CD4-positive, alpha-beta T cell treated with Interleukin-15 for 4 hours (primary cell): ENCODE measurements at regions not wholly inside any gene's neighbourhood (a gene's known extent, or its start where the extent isn't known, plus 50 kb on each side); places are given as distances from the start of the nearest gene placed in this dataset.
"Not testable (repeated sequence)": the region's sequence is repeated elsewhere in the genome, so short reads cannot be mapped to it uniquely, and the experiment has no call there.

ENCODE experiments used
- DNase-seq: peaks from one replicate; pipeline ENCODE4 v3.0.0-alpha.2; 2020; ENCODE audit warnings: low spot score

DNA sequence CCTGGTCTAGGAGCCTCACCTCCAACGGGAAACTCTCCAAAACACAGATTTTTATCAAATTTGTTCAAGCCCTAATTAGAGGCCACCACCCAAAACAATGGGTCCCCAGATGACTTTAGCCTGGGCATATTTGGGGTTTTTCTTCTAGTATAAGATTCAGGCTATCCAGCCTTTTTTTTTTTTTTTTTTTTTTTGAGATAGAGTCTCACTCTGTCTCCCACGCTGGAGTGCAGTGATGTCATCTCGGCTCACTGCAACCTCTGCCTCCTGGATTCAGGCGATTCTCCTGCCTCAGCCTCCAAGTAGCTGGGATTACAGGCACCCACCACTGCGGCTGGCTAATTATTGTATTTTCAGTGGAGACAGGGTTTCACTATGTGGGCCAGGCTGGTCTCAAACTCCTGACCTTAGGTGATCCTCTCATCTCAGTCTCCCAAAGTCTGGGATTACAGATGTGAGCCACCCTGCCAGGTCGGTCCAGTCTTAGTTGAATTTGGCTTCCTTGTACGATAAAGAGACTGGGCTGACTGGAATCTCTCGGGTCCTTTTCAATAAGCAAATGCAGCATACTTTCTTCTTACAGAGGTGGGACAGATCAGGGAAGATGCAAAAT, 91.4 kb upstream of the KLF6 start:
- DNase-seq, result no peak

DNA sequence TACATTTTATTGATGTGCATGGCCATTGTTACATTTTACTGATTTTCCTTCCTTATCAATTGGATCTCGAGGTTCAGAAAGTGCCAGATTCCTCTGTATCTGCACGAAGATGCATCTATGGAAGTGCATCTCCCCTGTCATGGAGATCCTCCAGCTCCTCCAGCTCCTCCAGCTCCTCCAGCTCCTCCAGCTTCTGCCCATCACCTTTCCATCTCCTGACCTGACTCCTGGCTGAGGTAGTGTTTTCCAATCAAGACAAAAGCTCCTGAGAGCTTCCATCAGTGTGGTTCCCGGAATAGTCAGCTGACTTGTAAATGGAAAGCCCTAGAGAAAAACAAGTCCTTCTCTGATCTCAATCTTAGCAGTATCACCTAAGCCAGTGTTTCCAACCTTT, 90.8 kb upstream of the KLF6 start:
- DNase-seq, result peak; percentile 41

DNA sequence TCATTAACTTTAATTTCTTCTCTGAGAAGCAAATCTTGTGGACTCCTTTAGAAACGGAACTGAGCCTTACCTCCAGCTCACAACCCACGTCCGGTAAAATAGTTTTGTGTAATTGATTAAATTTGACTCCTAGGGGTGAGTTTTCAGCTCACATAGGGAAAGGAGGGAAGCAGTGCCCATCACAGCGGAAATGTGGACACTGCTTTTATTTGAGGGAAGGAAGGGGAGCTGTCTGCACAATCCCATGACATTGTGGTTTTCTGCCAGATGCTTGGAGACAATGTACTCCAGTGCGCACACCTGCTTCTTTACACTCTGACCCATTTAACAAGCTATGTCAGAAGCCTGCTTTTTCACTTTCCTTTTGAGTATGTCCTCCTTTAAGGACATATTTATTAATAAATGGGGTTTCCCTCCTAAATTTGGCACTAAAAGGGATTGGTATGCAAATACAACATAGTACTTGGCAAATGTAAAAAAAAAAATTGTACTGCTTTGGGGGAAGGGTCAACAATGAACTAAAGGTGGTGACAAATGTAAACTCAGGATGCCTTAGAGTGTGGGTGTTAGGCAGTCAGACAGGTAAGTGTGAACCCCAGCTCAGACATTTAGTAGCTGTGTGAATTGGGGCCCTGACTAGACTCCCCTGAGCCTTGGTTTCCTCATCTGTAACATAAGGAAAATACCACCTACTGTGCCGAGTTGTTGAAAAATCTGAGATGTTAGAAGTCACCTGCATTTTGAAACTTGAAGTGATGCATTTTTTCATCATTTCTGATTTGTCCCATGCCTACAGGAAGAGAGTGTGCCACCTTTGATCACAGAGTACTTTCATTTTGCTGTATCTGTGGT, 90.2 kb upstream of the KLF6 start:
- peak; percentile 79 for DNase-seq

DNA sequence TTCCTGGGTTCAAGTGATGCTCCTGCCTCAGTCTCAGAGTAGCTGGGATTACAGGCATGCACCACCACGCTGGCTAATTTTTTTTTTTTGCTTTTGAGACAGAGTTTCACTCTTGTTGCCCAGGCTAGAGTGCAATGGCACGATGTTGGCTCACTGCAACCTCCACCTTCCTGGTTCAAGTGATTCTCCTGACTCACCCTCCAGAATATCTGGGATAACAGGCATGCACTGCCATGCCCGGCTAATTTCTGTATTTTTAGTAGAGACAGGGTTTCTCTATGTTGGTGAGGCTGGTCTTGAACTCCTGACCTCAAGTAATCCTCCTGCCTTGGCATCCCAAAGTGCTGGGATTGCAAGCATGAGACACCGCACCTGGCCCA, 89.6 kb upstream of the KLF6 start:
- DNase-seq, result not testable (repeated sequence)

DNA sequence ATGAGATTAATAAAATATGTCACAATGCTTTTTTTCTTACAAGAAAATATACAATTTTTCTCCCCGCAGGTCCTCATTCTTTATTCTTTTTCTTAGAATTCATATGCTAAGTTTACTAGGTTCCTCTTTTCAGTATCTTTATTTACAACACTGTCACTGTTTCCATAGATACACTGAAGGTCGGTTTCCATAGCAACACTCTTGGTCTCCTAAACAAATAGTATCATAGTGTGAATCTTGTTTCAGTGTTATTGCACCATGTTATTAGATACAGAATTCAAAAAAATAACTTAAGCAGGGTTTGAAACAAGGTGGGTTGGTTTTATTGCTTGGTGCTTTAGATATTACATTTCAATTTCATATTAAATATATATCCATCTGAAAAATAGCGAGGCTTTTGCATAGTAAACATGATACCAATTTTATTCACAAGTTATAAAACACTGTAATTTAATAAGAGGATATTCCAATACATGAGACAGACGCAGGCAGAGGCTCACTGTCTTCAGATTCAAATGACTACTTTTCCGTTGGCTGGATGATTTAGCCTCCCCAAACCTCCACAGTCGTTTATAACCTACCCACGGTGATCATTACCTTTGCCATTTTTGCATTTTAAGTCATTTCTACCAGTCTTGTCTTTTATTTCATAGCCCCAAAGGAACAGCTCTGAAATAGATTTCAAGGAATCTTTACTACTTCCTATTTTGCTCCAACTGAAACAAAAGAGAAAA, 88.9 kb upstream of the KLF6 start:
- DNase-seq, result peak; percentile 94

DNA sequence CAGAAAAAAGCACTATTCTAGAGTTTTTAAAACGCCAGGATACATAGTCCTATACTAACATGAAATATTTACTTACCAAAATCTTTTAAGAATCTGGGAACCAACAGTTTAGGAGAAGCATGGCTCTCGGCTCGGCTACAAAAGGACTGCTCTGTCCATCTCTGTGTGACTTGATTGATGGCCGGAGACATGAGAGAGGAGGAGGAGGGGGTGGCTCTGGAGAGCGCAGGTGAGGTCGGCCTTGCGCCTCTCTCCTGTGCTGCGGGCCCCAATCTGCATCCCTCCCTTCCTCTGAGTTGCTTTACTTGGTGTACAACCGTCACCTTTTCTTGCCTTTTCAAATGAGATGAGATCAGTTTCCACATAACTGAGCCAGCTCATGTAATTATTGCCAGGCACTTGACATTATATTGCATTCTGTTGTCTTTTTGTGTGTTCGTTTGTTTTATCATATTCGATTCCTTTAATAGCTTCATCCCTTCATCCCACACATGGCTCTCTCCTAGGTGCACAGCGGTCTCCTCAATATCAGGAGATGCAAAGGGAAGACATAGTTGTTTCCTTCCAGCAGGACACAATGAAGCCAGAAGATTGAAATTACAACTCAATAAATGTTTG, 87.8 kb upstream of the KLF6 start:
- DNase-seq, result no peak

DNA sequence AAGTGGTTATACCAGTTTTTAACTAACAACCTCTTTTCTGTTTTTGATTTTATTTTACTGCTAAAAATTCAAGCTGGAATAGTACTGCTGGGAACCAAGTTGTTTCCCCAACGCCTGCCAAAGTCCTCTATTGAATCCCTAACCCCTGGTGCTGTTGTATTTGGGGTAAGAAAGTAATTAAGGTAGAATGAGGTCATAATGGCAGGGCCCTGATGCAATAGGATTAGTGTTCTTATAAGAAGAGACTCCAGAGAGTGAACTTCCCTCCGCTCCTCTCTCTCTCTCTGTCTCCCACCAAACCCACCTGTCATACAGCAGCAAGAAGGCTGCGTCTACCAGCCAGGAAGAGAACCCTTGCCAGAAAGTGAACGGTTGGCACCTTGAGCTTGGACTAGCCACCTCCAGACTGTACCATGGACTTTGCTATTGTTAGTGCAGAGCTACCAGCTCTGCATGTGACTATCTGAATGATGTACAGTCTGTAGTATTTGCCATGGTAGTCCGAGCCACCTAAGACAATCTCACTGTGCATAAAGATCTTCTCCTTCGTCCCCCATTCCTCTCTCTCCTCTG, 86.5 kb upstream of the KLF6 start:
- DNase-seq, result no peak

DNA sequence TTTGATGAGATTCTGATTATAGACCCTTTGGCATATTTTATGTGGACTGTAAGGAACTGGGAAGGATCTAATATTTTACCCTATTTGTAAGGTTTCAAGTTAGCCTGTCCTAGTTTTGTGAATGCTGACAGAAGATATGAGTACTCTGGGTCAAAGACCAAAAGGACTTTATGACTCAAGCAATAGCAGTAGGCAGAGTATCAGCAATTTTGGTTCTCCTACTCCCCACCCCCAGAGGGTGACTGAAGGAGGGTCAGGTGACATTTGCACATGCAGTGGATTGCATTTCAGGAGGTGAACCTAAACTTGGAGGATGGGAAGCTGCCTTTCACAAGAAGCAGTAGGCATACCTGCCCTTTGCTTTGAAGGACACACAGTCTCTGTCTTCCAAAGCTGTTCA, 84.0 kb upstream of the KLF6 start:
- no peak for DNase-seq

DNA sequence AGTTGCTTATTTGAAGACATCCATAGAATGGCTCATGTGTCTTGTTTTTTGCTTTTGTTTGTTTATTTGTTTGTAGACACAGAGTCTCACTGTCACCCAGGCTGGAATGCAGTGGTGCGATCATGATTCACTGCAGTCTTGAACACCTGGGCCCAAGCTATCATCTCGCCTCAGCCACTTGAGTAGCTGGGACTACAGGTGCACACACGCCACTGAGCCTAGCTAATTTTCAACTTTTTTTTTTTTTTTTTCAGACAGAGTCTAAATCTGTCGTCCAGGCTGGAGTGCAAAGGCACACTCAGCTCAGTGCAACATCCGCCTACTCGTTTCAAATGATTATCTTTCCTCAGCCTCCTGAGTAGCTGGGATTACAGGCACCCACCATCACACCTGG, 83.3 kb upstream of the KLF6 start:
- no peak for DNase-seq

DNA sequence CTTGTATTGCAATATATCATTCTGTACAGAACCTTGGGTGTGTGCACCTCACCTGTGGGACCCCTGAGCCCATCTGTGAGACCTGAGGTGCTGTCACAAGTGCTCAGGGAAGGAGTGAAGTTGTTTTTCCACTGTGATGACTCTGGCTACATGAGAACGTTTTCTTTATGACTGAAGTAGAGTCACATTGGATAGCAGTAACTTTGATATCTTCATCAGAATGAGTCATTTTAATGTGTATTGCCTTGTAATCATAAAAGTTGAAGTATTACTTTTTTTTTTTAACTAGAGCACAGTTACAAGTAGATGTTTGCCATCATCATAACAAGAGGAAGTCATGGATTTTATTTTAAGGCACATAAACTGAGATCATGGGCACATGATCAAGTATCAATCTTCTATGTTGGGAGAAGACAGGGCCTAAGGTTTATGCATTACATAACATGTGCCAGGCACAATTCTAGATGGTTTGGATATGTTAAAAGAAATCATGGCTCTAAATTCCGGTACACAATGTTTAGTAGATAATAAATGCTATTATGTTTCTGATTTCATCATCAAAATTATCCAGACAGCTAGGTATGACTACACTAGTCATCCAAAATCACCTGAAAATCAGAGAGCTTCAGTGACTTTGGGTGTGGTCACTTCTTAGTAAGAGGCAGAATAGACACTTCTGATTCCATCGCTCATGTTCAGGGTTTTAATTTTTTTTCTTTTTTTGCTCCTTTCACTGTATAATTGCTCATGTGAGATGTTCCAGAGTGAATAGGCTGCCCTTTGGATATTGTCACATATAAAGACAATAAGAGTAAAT, 82.7 kb upstream of the KLF6 start:
- DNase-seq, result peak; percentile 74

DNA sequence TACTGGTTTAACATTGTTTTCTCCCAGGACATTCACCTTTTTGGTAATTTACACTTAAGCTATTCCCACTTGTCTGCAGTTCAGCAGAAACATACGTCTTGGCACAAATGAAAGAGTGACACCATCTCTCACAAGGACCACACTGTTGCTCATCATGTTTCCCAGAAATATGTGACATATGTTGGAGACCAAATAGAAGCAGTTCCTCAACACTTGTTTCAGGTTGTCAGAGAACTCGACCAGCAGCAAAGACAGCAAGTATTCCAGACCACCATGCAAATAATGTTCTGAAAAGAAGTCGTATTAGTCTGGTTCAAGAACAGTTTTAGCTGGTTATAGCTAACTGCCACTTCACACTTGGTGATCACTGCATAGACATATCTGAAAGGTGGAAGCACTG, 81.3 kb upstream of the KLF6 start:
- peak; percentile 65 for DNase-seq

DNA sequence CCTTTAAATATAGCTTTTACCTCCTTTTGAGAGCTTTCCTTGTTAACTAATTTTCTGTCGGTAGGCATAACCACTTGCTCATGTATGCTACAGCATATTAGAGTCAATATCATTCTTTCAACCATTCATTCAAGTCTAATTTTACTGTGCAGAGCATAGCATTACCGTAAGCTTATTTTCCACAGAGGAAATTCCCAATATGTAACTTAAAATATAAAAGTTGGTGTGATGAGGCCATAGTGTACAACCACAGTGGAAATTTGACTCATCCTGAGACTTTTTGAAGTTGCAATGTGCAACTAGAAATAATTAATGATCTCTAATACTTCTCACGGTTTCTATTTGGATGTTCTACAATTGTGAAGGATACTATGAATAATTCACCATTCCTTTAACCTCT, 80.6 kb upstream of the KLF6 start:
- DNase-seq, result no peak

DNA sequence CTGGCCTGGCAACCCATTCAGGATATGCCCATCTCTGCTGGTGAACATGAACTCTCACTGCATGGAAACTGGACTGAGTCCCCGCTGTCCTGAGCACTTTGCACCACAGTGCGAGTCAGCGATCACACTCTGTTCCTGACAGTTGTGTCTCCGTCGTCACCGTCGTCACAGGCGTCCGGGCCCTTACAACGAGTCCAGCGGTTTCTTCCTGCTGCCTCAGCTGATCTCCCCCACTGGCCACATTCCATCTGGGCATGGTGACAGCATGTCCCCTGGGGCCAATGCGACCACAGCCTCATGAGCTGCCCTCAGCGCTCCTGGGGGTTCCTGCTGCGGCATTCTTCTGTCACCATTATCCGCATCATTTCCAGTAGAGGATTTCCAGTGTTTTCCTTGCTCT, 76.8 kb upstream of the KLF6 start:
- DNase-seq, result no peak

DNA sequence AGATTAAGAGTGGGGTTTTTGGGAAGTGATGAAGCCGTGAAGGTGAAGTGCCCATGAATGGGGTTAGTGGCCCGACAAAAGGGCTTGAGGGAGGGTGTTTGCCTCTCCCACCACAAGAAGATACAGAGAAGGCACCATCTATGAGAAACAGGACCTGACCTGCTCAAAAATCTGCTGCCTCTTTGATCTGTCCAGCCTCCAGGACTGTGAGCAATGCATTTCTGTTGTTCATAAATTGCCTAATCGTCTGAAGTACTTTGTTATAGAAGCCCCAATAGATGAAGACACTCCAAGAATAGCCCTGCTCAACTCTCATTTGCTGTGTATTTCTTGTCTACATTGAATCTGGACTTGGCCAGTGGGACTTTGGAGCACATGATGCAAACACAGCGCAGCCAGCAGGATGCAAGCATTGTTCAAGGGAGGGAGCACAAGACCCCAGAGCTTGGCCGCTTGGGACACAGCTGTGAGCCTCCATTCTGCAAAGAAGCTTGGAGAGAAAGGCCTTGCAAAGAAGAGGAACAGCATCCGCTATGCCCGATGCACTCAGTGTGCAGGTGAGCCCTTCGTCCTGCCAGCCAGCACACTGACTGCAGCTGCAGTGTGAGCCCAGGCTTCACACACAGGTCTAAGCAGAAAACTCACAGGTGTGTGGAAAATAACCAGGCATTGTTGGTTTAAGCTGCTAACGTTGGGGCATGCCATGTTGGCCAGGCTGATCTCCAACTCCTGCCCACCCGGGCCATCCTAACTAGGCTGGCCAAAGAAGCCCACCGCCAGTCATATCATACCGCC, 73.2 kb upstream of the KLF6 start:
- DNase-seq, result no peak

DNA sequence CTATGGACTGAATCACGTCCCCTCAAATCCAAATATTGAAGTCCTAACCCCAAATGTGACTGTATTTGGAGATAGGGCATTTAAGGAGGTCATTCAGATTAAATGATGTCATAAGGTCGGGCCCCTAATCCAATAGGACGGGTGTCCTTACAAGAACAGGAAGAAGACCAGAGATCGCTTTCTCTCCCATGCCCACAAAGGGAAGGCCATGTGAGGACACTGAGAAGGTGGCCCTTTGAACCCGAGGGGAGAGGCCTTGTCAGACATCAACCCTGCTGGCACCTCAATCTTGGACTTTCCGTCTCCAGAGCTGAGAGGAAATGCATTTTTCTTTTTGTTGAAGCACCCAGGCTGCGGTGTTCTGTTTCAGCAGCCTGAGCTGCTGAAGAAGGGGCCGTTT, 72.3 kb upstream of the KLF6 start:
- DNase-seq, result no peak

DNA sequence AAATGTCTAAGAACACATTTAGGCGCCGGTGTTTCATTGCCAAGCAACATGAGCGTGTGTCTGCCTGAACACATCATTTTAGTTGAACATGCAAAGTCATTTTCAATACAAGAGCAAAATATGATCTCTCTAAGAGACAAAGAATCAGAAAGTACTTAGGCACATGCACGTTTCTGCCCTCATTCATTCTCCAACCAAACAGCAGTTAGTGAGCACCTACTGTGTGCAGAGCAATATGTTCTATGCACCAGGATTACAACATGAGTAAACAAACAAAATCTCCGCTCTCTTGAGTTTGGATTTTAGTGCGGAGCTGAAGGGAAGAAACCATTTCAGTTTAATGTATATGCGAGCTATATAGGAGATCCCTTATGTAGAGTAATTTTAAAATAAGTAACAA, 71.6 kb upstream of the KLF6 start:
- DNase-seq, result no peak

DNA sequence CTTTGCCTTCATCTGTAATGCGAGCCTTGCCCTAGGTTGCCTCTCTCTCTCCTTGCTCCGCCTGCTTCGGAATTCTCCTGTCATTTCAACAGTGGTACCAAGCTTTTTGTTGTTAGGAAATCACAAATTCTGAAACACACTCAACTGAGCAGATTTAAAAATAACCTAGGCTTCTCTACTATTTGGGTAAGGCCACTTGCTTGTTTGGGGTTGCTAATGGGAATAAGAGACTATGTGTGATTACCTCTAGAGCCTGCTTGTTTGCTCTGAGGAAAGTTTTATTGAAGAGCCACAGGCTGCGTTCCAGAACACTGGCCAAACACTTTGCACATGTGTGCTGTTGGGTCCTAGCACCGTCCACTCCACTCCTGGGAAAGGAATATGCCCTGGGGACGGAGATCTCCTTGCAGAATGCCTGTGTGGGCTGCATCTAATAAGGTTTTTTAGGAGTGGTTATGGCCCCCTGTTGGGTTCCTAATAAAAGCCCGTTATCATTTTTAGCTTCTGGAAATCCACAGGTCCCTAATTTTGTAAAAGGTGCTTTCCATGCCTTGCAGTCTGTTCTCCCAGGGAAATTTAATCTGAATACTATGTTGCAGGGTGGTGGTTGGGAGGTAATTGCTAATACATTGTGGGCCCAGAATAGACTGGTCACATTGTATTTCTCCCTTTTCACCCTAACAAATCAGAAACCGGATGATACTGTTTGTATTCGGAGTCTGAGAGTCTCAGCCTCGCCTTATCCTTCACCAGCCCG, 68.7 kb upstream of the KLF6 start:
- DNase-seq, result no peak

DNA sequence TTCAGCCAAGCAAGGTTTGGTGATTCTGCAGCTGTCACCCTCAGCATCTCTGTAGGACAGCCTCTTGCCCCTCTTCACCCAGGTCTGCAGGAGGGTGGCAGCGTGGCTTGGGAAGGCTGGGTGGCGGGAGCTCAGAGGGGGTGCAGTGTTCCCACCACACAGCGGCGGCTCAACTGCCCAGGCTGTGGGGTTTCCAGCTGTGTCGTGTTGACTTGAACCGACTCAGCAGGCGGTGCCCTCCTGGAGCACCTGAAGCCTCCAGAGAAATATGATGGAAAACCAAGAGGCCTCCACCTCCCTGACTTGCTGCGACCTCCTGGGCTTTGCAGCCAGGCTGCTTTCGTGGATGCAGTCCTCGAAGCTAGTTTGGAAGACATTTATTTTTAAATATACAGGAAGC, 68.0 kb upstream of the KLF6 start:
- DNase-seq, result no peak

DNA sequence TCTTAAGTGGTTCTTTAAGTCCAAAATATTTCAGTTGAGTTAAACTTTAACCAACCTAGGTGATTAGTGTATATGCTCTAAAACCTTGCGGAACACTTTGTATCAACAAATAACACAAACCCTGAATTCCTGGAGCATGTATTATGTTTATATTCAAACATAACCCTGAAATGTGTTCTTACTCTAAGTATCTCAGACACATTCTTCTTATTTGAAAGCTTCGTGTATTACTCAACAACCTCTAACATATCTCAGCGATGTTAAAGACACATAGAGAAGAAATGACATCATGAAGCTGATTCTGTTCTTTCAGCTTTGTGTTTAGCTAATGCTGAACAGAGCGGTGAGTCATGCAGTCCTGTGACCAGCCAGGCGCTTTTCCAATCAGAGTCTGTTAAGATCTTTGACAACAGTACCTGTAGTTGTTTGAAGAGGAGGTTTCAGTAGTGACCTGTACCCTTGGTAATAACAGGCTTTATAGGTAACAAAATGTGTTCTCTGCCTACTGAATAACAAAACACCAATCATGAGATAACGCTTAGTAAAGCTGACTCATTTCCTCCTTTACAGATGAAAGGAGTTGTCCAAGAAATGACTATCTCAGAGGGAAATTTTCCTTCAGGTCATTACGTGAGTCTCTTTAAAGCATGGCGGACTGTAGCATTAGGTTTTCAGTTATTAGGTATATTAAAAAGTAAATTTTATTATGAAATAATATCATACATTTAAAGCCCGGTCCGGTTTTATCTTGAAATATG, 67.3 kb upstream of the KLF6 start:
- peak; percentile 93 for DNase-seq
